HEK293T (cell line): ENCODE measurements at regions not wholly inside any gene's neighbourhood (a gene's known extent, or its start where the extent isn't known, plus 50 kb on each side); places are given as distances from the start of the nearest gene placed in this dataset.

ENCODE experiments used
- ARNT ChIP-seq: fragments of 450-650 bp; IDR thresholded peaks from 2 replicates; pipeline ENCODE4 v1.6.1; 2017; ENCODE audit warnings: mild to moderate bottlenecking
- BHLHE40 ChIP-seq: fragments of 450-650 bp; IDR thresholded peaks from 2 replicates; pipeline ENCODE4 v1.6.1; 2016; ENCODE audit warnings: mild to moderate bottlenecking, moderate library complexity, borderline replicate concordance
- ELF4 ChIP-seq: fragments of 450-650 bp; IDR thresholded peaks from 2 replicates; pipeline ENCODE4 v1.6.1; 2017; ENCODE audit warnings: antibody characterized with exemption
- FOXK2 ChIP-seq: fragments of 450-650 bp; IDR thresholded peaks from 2 replicates; pipeline ENCODE4 v1.6.1; 2016; ENCODE audit warnings: mild to moderate bottlenecking
- FOXM1 ChIP-seq: fragments of 450-650 bp; IDR thresholded peaks from 2 replicates; pipeline ENCODE4 v1.6.1; 2017; ENCODE audit warnings: mild to moderate bottlenecking, borderline replicate concordance
- HDGF ChIP-seq: fragments of 450-650 bp; IDR thresholded peaks from 2 replicates; pipeline ENCODE4 v1.6.1; 2017; ENCODE audit warnings: antibody characterized with exemption, borderline replicate concordance
- NFRKB ChIP-seq: fragments of 450-650 bp; IDR thresholded peaks from 2 replicates; pipeline ENCODE4 v1.6.1; 2016; ENCODE audit warnings: mild to moderate bottlenecking, moderate library complexity
- SP1 ChIP-seq: fragments of 450-650 bp; IDR thresholded peaks from 2 replicates; pipeline ENCODE4 v1.6.1; 2017
- SUZ12 ChIP-seq: fragments of 450-650 bp; IDR thresholded peaks from 2 replicates; pipeline ENCODE4 v1.6.1; 2016; ENCODE audit warnings: mild to moderate bottlenecking
- TARDBP ChIP-seq: fragments of 450-650 bp; IDR thresholded peaks from 2 replicates; pipeline ENCODE4 v1.6.1; 2016
- ZNF384 ChIP-seq: fragments of 450-650 bp; IDR thresholded peaks from 2 replicates; pipeline ENCODE4 v1.6.1; 2016
- TF ChIP-seq, protein P1 (sequence below): fragments of 450-650 bp; IDR thresholded peaks from 2 replicates; pipeline ENCODE4 v1.6.1; 2016

DNA sequence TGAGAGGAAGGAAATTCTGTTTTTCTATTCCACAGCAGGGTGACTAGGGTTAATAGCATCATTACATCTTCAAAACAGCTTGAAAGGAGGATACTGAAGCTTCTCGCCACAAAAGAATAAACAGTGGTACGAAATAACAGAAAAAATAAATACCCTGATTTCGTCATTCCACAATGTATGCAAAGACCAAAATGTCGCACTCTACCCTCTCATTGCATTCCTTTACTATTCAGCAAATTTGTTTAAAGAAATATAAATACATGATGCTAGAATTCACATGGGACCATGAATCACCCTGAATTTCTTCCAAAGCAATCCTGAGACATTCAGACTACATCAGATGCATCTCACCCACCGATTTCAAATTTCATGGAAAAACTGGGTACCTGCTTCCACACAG, 112.3 kb upstream of the TOP3B start:
- TF ChIP-seq FOXK2 (no peak), NFRKB (no peak), FOXM1 (no peak), SP1 (no peak), ELF4 (no peak), BHLHE40 (no peak), SUZ12 (no peak), HDGF (no peak), TARDBP (no peak), ARNT (no peak), ZNF384 (no peak)
- TF ChIP-seq, protein P1, sequence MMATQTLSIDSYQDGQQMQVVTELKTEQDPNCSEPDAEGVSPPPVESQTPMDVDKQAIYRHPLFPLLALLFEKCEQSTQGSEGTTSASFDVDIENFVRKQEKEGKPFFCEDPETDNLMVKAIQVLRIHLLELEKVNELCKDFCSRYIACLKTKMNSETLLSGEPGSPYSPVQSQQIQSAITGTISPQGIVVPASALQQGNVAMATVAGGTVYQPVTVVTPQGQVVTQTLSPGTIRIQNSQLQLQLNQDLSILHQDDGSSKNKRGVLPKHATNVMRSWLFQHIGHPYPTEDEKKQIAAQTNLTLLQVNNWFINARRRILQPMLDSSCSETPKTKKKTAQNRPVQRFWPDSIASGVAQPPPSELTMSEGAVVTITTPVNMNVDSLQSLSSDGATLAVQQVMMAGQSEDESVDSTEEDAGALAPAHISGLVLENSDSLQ = no peak
